ENCODE measurements at regions not wholly inside any gene's neighbourhood (a gene's known extent, or its start where the extent isn't known, plus 50 kb on each side); places are given as distances from the start of the nearest gene placed in this dataset.
"Not testable (repeated sequence)": the region's sequence is repeated elsewhere in the genome, so short reads cannot be mapped to it uniquely, and the experiment has no call there.

- Mint-ChIP-seq H3K9me3 (peaks cover 1% of the 10 kb centered on the region), H3K4me3 (no peak overlapping the region), H3K36me3 (ENCODE audit: insufficient read depth) (no peaks in the 10 kb centered on the region), H3K27me3 (ENCODE audit: low read depth) (no peaks in the 10 kb centered on the region), H3K4me1 (ENCODE audit: low read depth) (no peaks in the 10 kb centered on the region)
- ATAC-seq (no peak), DNase-seq (no peak)
Measured at GRCh38 chrX:117508021-117508420, 608.6 kb downstream of the KLHL13 start.

GRCh38 chrX:117487421-117487820 lies 629.2 kb downstream of the KLHL13 start:
- DNase-seq (no peak), ATAC-seq (no peak)
- no peaks in the 10 kb centered on the region for H3K4me1 Mint-ChIP-seq (ENCODE audit: low read depth)
- no peaks in the 10 kb centered on the region for H3K27me3 Mint-ChIP-seq (ENCODE audit: low read depth)
- peaks cover 6% of the 10 kb centered on the region for H3K9me3 Mint-ChIP-seq
- H3K4me3 Mint-ChIP-seq = no peak overlapping the region
- H3K36me3 Mint-ChIP-seq (ENCODE audit: insufficient read depth) = no peaks in the 10 kb centered on the region

- Mint-ChIP-seq H3K4me3 (no peak overlapping the region), H3K4me1 (ENCODE audit: low read depth) (no peaks in the 10 kb centered on the region), H3K27me3 (ENCODE audit: low read depth) (no peaks in the 10 kb centered on the region), H3K36me3 (ENCODE audit: insufficient read depth) (no peaks in the 10 kb centered on the region), H3K9me3 (no peaks in the 10 kb centered on the region)
- no peak for ATAC-seq
- DNase-seq = no peak
Measured at GRCh38 chrX:117483950-117484349, 632.7 kb downstream of the KLHL13 start.

- no peak overlapping the region for H3K4me3 Mint-ChIP-seq
- ATAC-seq (no peak), DNase-seq (no peak)
- H3K4me1 Mint-ChIP-seq (ENCODE audit: low read depth) = no peaks in the 10 kb centered on the region
- H3K36me3 Mint-ChIP-seq (ENCODE audit: insufficient read depth) = no peaks in the 10 kb centered on the region
- no peaks in the 10 kb centered on the region for H3K27me3 Mint-ChIP-seq (ENCODE audit: low read depth)
- no peaks in the 10 kb centered on the region for H3K9me3 Mint-ChIP-seq
Measured at GRCh38 chrX:117458243-117458968, 658.2 kb downstream of the KLHL13 start.

GRCh38 chrX:117455787-117456186 lies 660.8 kb downstream of the KLHL13 start:
- H3K4me1 Mint-ChIP-seq (ENCODE audit: low read depth) = no peaks in the 10 kb centered on the region
- no peak for DNase-seq
- no peaks in the 10 kb centered on the region for H3K27me3 Mint-ChIP-seq (ENCODE audit: low read depth)
- no peak overlapping the region for H3K4me3 Mint-ChIP-seq
- H3K9me3 Mint-ChIP-seq = no peaks in the 10 kb centered on the region
- no peak for ATAC-seq
- no peaks in the 10 kb centered on the region for H3K36me3 Mint-ChIP-seq (ENCODE audit: insufficient read depth)

- no peaks in the 10 kb centered on the region for H3K4me1 Mint-ChIP-seq (ENCODE audit: low read depth)
- no peak for DNase-seq
- H3K9me3 Mint-ChIP-seq = peaks cover 5% of the 10 kb centered on the region
- no peak overlapping the region for H3K4me3 Mint-ChIP-seq
- ATAC-seq = no peak
- no peaks in the 10 kb centered on the region for H3K36me3 Mint-ChIP-seq (ENCODE audit: insufficient read depth)
- H3K27me3 Mint-ChIP-seq (ENCODE audit: low read depth) = no peaks in the 10 kb centered on the region
Measured at GRCh38 chrX:117429501-117429900, 687.1 kb downstream of the KLHL13 start.

GRCh38 chrX:117407449-117408150 lies 709.0 kb downstream of the KLHL13 start:
- ATAC-seq (no peak), DNase-seq (no peak)
- H3K9me3 Mint-ChIP-seq = no peaks in the 10 kb centered on the region
- no peaks in the 10 kb centered on the region for H3K27me3 Mint-ChIP-seq (ENCODE audit: low read depth)
- H3K4me3 Mint-ChIP-seq = no peak overlapping the region
- no peaks in the 10 kb centered on the region for H3K36me3 Mint-ChIP-seq (ENCODE audit: insufficient read depth)
- no peaks in the 10 kb centered on the region for H3K4me1 Mint-ChIP-seq (ENCODE audit: low read depth)

- ATAC-seq (no peak), DNase-seq (no peak)
- no peaks in the 10 kb centered on the region for H3K36me3 Mint-ChIP-seq (ENCODE audit: insufficient read depth)
- no peak overlapping the region for H3K4me3 Mint-ChIP-seq
- no peaks in the 10 kb centered on the region for H3K27me3 Mint-ChIP-seq (ENCODE audit: low read depth)
- H3K4me1 Mint-ChIP-seq (ENCODE audit: low read depth) = no peaks in the 10 kb centered on the region
- peaks cover 4% of the 10 kb centered on the region for H3K9me3 Mint-ChIP-seq
Measured at GRCh38 chrX:117400839-117401238, 715.8 kb downstream of the KLHL13 start.

GRCh38 chrX:117400005-117400404 lies 716.6 kb downstream of the KLHL13 start:
- DNase-seq (no peak), ATAC-seq (no peak)
- Mint-ChIP-seq H3K9me3 (peaks cover 4% of the 10 kb centered on the region), H3K27me3 (ENCODE audit: low read depth) (no peaks in the 10 kb centered on the region), H3K4me1 (ENCODE audit: low read depth) (no peaks in the 10 kb centered on the region), H3K4me3 (no peak overlapping the region), H3K36me3 (ENCODE audit: insufficient read depth) (no peaks in the 10 kb centered on the region)

- H3K9me3 Mint-ChIP-seq = peaks cover 4% of the 10 kb centered on the region
- ATAC-seq = no peak
- no peaks in the 10 kb centered on the region for H3K36me3 Mint-ChIP-seq (ENCODE audit: insufficient read depth)
- H3K4me3 Mint-ChIP-seq = no peak overlapping the region
- no peaks in the 10 kb centered on the region for H3K27me3 Mint-ChIP-seq (ENCODE audit: low read depth)
- H3K4me1 Mint-ChIP-seq (ENCODE audit: low read depth) = no peaks in the 10 kb centered on the region
- no peak for DNase-seq
Measured at GRCh38 chrX:117397844-117398243, 718.8 kb downstream of the KLHL13 start.

- DNase-seq; H3K36me3 Mint-ChIP-seq (ENCODE audit: insufficient read depth); H3K9me3 Mint-ChIP-seq; H3K27me3 Mint-ChIP-seq (ENCODE audit: low read depth); ATAC-seq; H3K4me3 Mint-ChIP-seq; H3K4me1 Mint-ChIP-seq (ENCODE audit: low read depth): not testable (repeated sequence)
Measured at GRCh38 chrX:117394506-117395070, 722.0 kb downstream of the KLHL13 start.

- not testable (repeated sequence) for H3K36me3 Mint-ChIP-seq (ENCODE audit: insufficient read depth); H3K4me3 Mint-ChIP-seq; H3K27me3 Mint-ChIP-seq (ENCODE audit: low read depth); DNase-seq; H3K4me1 Mint-ChIP-seq (ENCODE audit: low read depth); ATAC-seq; H3K9me3 Mint-ChIP-seq
Measured at GRCh38 chrX:117392360-117392759, 724.2 kb downstream of the KLHL13 start.

- ATAC-seq = no peak
- no peaks in the 10 kb centered on the region for H3K36me3 Mint-ChIP-seq (ENCODE audit: insufficient read depth)
Measured at GRCh38 chrX:117376460-117376859, 740.1 kb downstream of the KLHL13 start.

GRCh38 chrX:117335209-117335608 lies 781.4 kb downstream of the KLHL13 start:
- Mint-ChIP-seq H3K27me3 (ENCODE audit: low read depth) (no peaks in the 10 kb centered on the region), H3K4me1 (ENCODE audit: low read depth) (no peaks in the 10 kb centered on the region), H3K9me3 (no peaks in the 10 kb centered on the region), H3K4me3 (no peak overlapping the region), H3K36me3 (ENCODE audit: insufficient read depth) (no peaks in the 10 kb centered on the region)
- no peak for DNase-seq
- no peak for ATAC-seq

More at GRCh38 chrX:117376460-117376859, 740.1 kb downstream of the KLHL13 start:
- H3K9me3 Mint-ChIP-seq = no peaks in the 10 kb centered on the region
- no peaks in the 10 kb centered on the region for H3K4me1 Mint-ChIP-seq (ENCODE audit: low read depth)
- DNase-seq = no peak
- H3K27me3 Mint-ChIP-seq (ENCODE audit: low read depth) = no peaks in the 10 kb centered on the region
- H3K4me3 Mint-ChIP-seq = no peak overlapping the region

- Mint-ChIP-seq H3K36me3 (ENCODE audit: insufficient read depth) (no peaks in the 10 kb centered on the region), H3K4me1 (ENCODE audit: low read depth) (no peaks in the 10 kb centered on the region), H3K4me3 (no peak overlapping the region), H3K9me3 (no peaks in the 10 kb centered on the region), H3K27me3 (ENCODE audit: low read depth) (no peaks in the 10 kb centered on the region)
- ATAC-seq (no peak), DNase-seq (no peak)
Measured at GRCh38 chrX:117327373-117327772, 789.2 kb downstream of the KLHL13 start.
